Hippocampal formation (tissue), 2 donors: ENCODE measurements at regions not wholly inside any gene's neighbourhood (a gene's known extent, or its start where the extent isn't known, plus 50 kb on each side); places are given as distances from the start of the nearest gene placed in this dataset.
"Not testable (repeated sequence)": the region's sequence is repeated elsewhere in the genome, so short reads cannot be mapped to it uniquely, and the experiment has no call there.

Source experiments
- DNase-seq, 2 donors: peaks; one replicate each; lab custom pipeline; 2025; lab: John Stamatoyannopoulos, UW

DNA sequence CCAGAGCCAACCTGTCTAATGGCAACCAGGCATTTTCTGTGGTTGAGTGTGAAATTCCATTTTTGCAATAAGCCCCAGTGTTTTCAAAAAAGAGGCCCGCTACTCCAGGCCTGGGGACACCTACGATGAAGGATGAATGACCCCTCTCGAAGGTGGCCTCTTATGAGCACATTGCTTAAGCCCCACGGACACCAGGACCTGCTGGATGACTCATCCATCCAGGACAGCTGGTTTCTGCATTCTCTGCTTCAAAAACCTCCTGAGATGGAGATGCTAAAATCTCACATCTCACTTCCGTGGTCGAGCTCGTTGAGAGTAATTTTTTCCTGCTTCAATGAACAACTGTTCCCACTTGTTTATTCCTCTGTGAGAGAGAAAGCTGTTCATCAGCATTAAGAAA is 150.2 kb upstream of the FZD8 start:
- no peak for DNase-seq

DNA sequence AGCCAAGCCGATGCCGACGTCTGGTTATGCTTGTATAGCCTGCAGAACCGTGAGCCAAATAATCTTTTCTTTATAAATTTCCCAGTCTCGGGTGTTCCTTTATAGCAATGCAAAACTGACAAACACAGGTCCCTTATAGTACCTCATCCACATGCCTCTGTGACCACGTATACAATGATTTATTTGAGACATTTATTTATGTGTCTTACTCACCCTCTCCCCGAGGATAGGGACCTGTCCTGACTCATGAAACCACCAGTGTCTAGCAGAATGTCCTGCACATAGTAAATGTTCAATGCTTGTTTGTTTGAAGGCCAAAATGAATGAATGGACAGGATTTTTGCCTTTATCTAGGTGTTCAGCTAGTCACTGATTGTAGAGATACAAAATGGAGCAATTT is 147.9 kb upstream of the FZD8 start:
- DNase-seq = no peak

DNA sequence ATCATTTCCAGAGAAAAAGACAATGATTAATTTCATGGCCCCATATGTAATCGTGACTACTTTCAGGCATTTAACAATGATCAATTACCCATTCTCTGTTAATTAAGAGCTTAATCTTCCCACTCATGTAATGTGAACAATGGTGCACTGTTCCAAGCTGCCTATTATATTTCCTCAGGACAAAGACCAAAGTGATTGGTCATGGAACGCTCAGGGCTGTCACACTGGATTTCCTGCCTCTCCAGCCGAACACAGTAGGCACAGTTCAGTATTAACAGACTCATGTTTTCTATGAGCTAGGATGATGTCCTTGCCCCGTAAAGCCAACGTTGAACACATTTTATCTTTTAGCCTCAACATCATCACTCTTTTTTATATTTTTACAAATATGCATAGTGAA is 142.7 kb upstream of the FZD8 start:
- DNase-seq = no peak

DNA sequence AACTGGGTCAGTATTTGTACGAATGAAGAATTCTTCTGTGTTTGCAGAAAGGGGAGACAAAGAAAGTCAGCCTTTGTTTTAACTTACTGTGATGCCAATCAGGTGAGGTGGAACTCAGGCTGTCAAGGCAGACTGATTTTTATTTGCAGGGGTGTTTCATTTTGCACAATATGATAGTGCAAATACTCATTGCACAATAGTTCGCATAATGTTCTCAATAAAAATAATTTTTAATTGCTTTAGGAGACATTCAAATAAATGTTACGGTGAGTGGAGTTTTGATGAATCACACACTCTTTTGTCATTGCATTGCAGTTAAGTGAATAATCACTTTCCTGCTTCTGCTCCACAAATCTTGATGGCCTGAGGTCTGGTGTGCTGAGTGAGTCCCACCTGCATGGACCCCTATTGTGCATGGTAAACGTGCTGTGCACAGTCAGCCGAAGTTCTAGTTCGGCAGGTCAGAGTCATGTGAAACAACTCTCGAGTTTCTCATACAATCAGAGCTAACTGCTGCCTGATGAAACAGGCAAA is 141.3 kb upstream of the FZD8 start:
- no peak for DNase-seq

DNA sequence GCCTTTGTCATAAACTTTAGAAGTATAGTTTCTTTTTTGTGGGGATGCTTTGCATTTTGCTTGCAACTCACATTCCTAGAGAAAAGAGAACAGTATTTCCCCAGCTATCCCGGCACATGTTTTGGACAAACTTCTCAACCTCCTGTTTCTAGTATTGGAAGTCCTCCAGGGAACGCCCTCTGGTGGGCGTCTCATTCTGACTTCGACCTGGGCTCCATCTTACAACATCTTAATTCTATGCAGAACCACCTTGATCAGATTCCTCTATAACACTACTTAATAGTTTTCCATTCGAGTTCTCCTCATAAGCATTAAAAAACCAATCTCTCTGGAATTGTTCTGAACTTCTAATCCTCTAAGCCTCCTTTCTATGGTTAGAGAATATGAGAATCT is 139.5 kb upstream of the FZD8 start:
- no peak for DNase-seq

DNA sequence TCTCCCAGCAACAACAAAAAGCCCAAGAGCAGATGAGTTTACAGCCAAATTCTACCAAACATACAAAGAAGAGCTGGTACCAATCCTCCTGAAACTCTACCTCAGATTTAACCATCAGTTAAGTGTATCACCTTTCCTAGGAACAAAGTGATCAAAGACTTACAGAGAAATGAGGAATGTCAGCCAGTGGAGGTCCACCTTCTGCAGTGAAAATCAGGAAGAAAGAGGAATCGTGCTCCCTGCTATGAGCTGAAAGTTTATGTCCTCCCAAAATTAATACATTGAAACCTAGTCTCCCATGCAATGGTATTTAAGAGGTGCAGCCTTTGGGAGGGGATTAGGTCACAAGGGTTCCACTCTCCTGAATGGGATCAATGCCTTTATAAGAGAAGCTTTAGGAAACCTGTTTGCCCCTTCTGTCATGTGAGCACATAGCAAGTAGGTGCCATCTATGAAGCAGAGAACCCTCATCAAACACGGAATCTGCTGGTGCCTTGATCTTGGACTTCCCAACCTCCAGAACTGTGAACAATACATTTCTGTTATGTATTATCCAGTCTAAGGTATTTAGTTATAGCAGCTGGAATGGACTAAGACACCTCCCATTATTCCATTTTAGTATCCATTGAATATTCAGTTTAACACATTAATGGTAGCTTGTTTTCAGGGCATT is 139.0 kb upstream of the FZD8 start:
- no peak for DNase-seq

DNA sequence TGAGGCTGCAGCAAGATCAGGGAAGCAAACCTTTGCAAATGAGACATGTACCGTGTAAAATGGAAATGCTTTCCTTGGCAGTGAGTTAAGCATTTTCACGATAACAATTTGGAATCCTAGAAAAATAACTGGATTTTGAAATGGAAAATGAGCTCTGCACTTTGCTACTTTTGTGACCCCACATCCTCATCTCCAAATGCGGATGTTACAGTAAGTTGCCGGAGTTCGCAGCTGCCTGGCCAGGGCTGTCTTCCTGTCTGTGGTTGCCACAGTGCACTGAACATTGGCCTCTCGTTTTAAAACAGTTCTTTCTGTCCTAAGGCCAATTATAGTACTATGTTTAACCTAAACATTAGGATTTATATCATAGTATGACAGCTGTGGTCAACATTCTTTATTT is 136.2 kb upstream of the FZD8 start:
- no peak for DNase-seq

DNA sequence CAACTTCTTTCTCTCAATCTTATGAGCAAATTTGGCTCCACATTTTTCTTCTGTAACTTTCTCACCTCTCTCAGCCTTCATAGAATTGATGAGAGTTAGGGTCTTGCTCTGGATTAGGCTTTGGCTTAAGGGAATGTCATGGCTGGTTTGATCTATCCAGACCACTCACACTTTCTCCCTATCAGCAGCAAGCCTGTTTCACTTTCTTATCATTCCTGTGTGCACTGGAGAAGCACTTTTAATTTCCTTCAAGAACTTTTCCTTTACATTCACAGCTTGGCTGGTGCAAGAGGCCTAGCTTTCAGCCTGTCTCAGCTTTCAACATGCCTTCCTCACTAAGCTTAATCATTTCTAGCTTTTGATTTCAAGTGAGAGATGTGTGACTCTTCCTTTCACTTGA is 134.5 kb upstream of the FZD8 start:
- DNase-seq = not testable (repeated sequence)

DNA sequence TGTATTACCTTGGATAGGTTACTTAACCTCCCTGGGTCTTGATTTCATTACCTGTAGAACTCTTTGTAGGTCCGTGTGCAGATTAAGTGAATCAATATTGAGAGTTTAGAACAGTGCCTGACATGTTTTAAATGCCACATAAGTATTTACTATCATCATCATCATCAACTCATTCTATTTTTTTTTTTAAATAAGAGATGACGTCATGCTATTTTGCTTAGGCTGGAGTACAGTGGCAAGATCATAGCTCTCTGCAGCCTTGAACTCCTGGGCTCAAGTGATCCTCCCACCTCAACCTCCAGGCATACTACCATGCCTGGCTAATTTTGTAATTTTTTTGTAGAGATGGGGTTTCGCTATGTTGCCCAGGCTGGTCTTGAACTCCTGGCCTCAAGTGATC is 132.0 kb upstream of the FZD8 start:
- no peak for DNase-seq

DNA sequence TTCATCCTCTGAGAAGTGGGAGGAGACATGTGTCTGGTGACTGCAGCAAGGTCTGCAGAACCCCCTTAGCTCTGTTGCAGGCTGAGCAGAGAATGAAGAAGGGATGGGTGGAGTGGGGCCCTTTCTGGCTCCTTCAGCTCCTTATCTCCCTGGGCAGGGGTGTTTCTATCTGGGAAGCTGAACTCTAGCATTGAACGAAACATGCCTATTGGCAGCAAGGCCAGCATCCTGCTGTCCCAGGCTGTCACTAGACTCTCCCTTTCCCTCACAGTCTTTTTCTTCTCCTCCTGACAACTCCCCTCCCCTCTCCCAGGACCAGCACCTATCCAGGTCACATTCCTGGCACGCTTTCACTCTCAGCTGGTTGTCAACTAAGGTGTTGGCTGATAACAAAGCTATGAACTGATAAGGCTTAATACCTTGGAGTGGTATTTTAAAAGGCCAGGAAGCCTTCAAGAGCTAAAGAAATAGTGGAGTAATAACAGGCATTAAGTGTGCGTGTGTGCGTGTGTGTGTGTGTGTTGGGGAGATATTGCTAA is 128.8 kb upstream of the FZD8 start:
- DNase-seq = no peak

DNA sequence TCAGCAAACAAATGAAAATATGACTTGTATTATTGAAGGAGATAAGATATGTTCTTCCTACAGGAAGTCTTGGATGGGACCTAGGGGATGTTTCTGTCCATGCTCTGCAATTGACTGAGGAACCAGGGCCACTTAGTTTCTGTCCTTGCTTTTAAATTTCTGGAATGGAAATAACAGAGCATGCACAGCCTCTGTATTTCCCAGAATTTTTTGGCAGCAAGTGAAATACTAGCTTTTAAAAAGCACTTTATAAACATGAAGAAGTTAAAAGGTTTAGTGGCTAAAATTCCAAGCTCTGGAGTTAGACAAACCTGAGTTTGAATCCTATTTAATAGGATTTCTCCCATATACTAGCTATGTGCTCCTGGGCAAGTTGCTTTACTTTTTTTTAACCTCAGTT is 127.7 kb upstream of the FZD8 start:
- DNase-seq = no peak

DNA sequence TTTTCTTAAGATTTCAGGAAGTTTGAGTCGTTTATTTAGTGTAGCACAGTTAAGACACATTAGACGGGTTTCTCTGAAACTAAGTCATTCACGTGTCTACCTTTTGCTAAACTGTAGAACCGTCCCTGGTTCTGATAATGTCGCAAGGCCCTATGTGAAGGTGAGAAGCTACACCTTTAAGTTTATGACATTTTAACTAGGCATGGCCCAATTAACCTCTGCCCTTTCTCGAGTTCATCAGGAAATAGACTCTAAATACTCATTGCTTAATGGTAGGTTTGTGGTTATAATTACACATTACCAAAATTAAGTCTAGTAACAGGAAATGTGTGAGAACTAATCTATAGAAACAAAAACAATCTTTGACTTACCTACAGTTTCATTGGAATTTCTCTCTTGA is 126.6 kb upstream of the FZD8 start:
- DNase-seq = no peak

DNA sequence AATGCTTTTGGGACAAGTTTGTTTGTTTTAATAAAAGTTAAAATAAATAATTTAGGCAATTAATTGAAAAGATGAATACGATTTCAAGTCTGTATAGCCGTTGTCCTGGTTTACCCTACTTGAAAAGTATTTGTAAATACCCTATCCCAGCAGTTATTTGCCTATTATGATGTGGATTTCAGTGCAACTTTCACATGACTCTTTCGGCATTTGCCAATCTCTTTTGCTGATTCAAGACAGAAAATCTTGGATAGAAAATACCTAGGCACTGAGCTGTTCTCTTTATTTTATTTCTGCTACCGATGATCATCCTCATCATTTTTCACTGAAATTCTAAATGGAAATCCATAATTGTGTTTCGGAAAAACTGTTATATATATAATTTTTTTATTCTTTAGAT is 125.9 kb upstream of the FZD8 start:
- no peak for DNase-seq

DNA sequence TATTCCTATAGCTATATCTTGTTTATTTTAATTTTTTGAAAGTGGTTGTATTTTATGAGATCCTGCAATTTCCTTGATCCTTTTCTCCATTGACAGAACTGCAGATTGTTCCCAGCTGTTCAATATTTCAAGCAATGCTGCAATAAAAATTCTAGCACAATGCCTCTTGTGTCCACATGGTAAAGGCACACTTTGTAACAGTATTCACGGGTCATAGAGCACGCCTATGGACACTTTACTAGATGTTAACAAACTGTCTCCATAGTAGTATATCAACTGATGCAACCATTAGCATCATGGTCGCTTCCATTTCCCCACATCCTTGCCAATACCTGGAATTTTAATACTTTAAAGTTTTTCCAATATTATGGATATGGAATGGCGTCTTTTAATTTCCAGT is 123.9 kb upstream of the FZD8 start:
- no peak for DNase-seq

DNA sequence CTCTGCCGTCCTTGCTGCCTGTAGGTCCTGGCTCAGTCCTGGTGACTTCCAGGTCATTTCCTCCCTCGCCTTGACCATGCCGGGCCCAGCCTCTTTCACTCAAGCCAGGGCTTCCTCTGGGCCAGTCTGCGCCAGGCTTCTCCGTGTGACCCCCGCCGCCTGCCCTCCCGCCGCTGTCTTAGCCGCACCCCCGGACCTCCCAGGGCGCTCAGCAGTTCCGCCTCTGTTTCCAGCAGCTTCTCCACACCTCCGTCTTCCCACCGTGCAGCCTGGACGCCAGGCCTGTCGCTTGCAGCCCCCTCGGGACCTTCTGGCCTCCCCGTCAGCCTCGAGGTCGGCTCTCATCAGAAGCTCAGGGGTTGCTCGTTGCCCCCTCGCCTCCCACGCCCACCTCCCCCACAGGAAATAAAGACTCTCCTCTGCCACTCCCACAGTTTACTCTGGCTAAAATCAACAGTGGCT is 123.0 kb upstream of the FZD8 start:
- no peak for DNase-seq

DNA sequence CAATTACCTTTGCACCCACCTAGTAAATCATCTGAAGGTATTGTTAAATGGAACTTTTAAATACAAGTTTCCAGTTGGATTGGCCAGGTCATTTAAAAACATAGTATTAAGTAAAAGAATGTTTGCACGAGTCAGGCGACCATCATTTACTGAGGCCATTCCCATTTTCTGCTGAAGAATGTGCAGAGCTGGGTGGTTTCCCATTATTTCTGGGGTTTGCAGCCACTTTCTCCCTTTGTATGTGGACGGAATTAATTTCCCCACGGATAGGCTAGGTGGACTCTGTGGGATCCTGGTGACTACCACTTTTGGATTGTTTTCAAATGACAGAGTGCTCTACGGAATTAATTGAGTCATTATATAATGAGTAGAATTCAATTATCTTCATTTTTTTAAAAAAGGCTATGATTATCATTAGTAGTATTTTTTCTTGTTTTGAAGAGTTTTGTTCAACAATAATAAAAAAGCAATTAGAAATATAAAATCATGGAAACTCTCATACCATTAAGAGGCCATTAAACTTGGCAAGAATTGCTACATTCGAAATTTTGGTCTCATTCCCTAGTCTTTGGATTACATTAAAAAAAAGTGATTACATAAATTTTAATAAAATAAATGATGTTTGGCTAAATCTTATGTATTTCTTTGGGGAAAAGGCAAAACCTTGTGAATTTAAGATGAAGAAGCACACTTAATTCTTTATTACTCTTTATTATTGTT is 120.4 kb upstream of the FZD8 start:
- no peak for DNase-seq

DNA sequence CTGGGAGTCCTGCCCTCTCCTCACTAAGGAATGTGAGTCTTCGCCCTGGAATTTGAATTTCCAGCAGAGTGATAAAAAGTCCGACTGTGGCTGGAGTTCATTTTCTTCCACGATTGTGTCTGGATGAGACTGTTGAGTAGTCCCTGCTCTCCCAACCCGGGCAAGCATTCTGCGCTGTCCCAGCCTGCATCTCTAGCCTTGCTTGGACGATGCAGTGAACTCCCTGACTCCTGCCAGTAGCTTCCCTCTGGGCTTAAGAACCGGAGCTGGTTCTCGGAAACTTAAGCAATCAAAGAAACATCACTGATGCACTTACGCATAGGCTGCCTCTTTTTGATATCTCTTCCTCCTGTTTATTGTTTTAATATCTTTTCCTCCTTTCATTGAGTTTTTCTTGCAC is 116.0 kb upstream of the FZD8 start:
- no peak for DNase-seq

DNA sequence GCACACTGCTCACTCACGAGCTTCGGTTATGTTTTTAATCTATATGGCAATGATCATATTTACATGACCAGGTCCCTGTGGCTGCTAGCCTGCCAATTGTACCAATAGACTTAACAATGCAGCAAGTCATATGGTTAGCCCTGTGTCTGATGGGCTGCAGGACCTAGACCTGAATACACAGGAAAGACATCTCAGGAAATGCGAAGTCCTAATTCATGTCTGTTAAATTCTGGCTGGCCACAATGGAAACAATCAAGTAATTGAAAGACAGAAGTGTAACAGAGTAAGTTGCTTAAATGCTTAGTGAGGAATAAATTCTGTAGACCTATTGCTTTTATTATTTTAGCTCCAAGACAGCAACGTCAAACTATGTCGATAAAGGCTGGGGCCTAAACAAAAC is 112.4 kb upstream of the FZD8 start:
- DNase-seq = no peak

DNA sequence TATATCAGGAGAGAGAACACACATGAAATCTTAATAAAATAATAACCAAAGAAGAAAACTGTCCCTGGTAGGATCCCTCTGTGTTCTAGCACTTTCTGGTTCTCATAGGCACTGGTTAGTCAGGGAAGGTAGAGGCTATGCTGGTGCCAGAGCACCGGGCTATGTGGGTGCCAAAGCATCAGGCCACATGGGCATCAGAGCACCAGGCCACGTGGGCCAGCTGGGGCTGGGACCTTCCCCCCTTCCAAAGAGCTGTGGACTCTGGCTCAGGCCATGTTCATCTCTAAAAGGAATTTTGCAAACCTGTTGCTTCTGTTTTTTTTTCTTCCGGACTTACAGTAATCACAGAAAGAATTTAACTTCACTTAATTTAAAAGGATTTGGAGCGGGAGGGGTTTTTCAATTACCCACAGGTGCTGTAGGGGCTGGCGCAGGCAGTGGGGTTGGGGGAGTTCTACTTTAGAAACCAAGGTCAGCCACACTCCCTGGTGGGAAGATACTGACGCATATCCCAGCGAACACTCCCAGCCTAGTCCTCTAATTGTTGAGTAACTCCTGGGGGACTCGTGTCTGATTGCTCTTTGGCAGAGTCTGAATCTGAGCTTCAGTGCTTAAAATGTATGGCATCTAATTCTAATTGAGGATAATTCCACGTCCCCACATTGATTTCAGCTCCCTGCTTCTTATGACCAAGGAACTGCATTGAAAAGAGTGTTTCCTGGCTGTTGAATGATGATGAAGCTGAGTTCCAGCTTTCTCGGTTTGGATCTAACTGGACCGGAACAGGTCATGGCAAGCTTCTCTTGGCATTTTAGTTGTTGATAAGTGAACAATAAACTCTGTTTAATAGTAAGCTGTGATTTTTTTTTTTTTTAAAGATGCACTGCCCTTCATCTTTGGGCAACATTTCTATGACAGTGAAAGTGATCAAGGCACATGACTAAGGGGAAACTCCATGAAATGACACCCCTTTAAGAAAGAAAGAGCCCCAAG is 110.7 kb upstream of the FZD8 start:
- no peak for DNase-seq

DNA sequence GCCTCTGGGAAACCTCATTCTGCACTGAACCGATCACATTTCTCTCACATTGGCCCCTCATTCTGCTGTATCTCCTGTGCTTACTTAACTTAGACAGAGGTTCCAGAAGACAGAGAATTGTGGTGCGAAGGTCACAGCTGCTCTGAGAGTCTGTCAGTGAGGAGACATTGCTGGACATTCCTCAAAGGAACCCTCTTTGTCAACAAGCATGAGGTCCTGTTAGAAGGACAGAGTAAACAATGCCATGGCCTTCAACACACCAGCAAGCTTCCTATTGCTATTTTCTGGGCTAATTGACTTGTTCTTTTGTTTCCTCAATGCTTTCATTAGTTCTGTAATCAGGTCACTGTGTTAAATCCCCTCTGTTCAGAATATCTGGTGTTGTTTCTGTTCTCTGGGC is 109.3 kb upstream of the FZD8 start:
- no peak for DNase-seq

DNA sequence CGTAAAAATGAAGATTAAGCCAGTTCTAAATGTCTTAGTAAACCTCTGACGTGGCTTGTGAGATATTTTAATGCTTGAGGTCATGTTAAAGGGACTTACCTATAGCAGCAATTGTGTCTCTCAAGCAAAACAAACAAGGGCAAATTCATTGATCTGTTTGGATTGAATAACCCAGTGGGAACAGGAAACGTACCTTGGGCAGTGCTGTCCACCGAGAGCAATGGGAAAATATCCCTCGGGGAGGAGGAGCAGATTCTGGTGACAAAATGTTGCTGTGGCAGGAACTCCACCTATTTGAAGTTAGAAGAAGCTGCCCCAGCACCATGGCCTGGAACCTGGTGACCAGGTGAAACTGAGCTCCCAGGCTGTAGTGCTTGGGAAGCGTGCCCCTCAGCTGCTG is 107.1 kb upstream of the FZD8 start:
- no peak for DNase-seq
